Body of pancreas (tissue), 4 donors: ENCODE measurements at regions not wholly inside any gene's neighbourhood (a gene's known extent, or its start where the extent isn't known, plus 50 kb on each side); places are given as distances from the start of the nearest gene placed in this dataset.

ENCODE experiments used
- ATAC-seq: fragments of 150-250 bp; one replicate; pipeline ENCODE4 v1.9.1; 2016
- DNase-seq, 4 donors: peaks; one replicate each; pipeline ENCODE4 v3.0.0-alpha.2; 2019
- H3K27ac ChIP-seq, 4 donors: fragments of 200-600 bp; sonication (generic); 1 replicate in 3 of 4; 2 replicates in 1 of 4; pipeline versions ENCODE4 v1.5.1 to v1.6.1; 2016 to 2019; ENCODE audit warnings: mild to moderate bottlenecking in 1 of 4, mixed read lengths in 1 of 4, moderate library complexity in 1 of 4
- H3K27me3 ChIP-seq, 2 donors: fragments of 200-600 bp; sonication (generic); one replicate each; pipeline ENCODE4 v1.6.0; 2016; ENCODE audit warnings: mild to moderate bottlenecking in 1 of 2
- H3K36me3 ChIP-seq, 2 donors: fragments of 200-600 bp; sonication (generic); replicated peaks in 1 of 2; 2 replicates each; pipeline ENCODE4 v1.5.1; 2016; ENCODE audit warnings: low read depth in 2 of 2; ENCODE audit not compliant: insufficient read depth in 1 of 2
- H3K4me1 ChIP-seq: fragments of 200-600 bp; sonication (generic); one replicate; pipeline ENCODE4 v1.6.0; 2016
- H3K4me3 ChIP-seq, 2 donors: fragments of 200-600 bp; sonication (generic); 1 replicate in 1 of 2; 2 replicates in 1 of 2; pipeline ENCODE4 v1.5.1; 2016 to 2019
- H3K9me3 ChIP-seq, 3 donors: fragments of 200-600 bp; sonication (generic); 1 replicate in 2 of 3; 2 replicates in 1 of 3; pipeline ENCODE4 v1.5.1; 2016
- CTCF ChIP-seq, 7 experiments: fragments of 450-650 bp in 4 of 7; fragments of 200-600 bp in 3 of 7; sonication (generic) in 3 of 7; IDR thresholded peaks; one replicate each; pipeline ENCODE4 v1.5.1; 2016 to 2019; ENCODE audit warnings: antibody characterized with exemption in 7 of 7
- POLR2A ChIP-seq, 3 donors: fragments of 450-650 bp; IDR thresholded peaks; one replicate each; pipeline ENCODE4 v1.6.1; 2016; ENCODE audit warnings: antibody characterized with exemption in 3 of 3, mild to moderate bottlenecking in 2 of 3
- WGBS, 2 donors: methylation state at CpG; one replicate each; pipeline ENCODE4 v1.1.5; 2017; 5-methylcytosine and 5-hydroxymethylcytosine counted together
- intact Hi-C: fragments of 100-400 bp; cut with DNase I; formaldehyde crosslinking; loops from one replicate; pipeline ENCODE4 v1.15.1; 2023

DNA sequence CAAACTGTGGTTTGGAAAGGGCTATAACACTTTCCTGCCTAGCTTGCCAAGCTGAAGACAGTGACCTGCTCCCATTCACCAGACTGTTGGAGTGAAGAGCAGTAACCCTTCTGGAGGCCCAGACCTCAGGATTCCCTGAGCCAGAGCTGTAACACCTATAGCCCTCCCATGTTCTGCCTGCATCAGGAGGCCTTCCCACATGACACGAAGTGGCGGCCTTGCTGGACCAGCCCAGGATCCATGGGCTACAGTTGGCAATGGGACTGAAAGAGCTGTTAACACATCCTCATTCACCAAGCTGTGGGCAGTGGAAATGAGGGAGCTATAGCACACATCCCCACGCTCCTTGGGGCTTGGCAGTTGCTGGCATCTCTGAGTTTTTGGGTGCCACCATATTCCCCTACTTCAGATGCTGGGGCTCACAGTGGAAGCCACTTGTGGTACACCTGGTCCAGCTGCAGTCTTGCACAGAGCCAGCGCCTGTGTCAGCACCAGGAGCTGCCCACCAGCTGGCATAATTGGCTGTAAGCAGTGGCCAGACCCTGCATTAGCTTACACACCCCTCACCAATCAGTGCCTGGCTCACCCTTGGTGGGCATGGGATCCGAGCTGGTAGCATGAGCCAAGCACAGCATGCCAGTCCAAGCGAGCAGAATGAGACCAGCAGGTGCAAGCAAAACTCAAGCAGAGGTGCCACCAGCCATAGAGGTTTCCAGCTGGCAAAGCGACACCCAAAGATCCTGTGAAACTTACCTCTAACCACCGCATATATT is 1029.3 kb downstream of the TECRL start:
- no peaks in the 10 kb centered on the region for H3K27me3 ChIP-seq
- no peaks in the 10 kb centered on the region for H3K9me3 ChIP-seq
- TF ChIP-seq POLR2A (IDR thresholded peaks at IDR 0.05) (no peak), CTCF (IDR thresholded peaks at IDR 0.05) (no peak)
- H3K4me3 ChIP-seq: no peak overlapping the region
- WGBS, 2 donors: 52 to 67% methylated on average over 6 to 8 of the region's 8 CpGs
- H3K4me1 ChIP-seq: no peaks in the 10 kb centered on the region
- intact Hi-C loops: no loop called here
- H3K27ac ChIP-seq: no peak overlapping the region
- H3K36me3 ChIP-seq: no peaks in the 10 kb centered on the region
- no peak for ATAC-seq
- no peak for DNase-seq

- no peak for TF ChIP-seq CTCF (IDR thresholded peaks at IDR 0.05)
- no peak for TF ChIP-seq POLR2A (IDR thresholded peaks at IDR 0.05)
Observed at GRCh38 chr4:63371001-63371400, 1038.2 kb downstream of the TECRL start.

GRCh38 chr4:63361628-63362027 is 1047.6 kb downstream of the TECRL start:
- TF ChIP-seq CTCF (IDR thresholded peaks at IDR 0.05) (no peak), POLR2A (IDR thresholded peaks at IDR 0.05) (no peak)
- no peak overlapping the region for H3K27ac ChIP-seq
- ATAC-seq (no peak), DNase-seq (no peak)
- no peaks in the 10 kb centered on the region for H3K9me3 ChIP-seq
- intact Hi-C loops: no loop called here
- no peak overlapping the region for H3K4me3 ChIP-seq
- no peaks in the 10 kb centered on the region for H3K36me3 ChIP-seq
- 60 to 61% methylated on average over 2 of the region's 2 CpGs for WGBS, 2 donors
- no peaks in the 10 kb centered on the region for H3K27me3 ChIP-seq
- H3K4me1 ChIP-seq: no peaks in the 10 kb centered on the region

More at GRCh38 chr4:63371001-63371400, 1038.2 kb downstream of the TECRL start:
- no peak for DNase-seq
- Histone ChIP-seq H3K27me3 (no peaks in the 10 kb centered on the region), H3K4me3 (no peak overlapping the region), H3K4me1 (no peaks in the 10 kb centered on the region), H3K9me3 (no peaks in the 10 kb centered on the region), H3K27ac (no peak overlapping the region), H3K36me3 (no peaks in the 10 kb centered on the region)
- intact Hi-C loops: no loop called here
- no peak for ATAC-seq

DNA sequence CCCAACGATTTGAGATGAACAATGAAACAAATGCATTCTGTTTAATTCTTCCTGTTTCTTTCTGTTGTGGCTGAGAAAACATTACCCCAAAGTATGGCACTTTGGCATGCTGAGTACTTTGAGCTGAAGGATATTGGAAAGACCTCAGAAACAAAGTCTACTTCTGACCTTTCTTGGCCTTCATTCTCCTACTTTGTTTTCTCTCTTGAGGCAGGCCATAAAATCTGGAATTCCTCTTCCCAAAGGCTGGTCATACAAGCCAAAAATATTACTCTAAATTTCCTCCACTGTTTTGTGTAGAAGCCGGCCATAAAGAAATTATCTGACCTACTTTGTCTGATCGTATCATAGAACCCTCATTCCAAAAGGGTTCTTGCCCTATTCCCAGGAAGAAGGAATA is 1048.2 kb downstream of the TECRL start:
- no peak overlapping the region for H3K27ac ChIP-seq

More for the DNA sequence above, 1048.2 kb downstream of the TECRL start:
- Histone ChIP-seq H3K4me3 (no peak overlapping the region), H3K4me1 (no peaks in the 10 kb centered on the region), H3K36me3 (no peaks in the 10 kb centered on the region), H3K27me3 (no peaks in the 10 kb centered on the region), H3K9me3 (no peaks in the 10 kb centered on the region)
- intact Hi-C loops: no loop called here
- DNase-seq (no peak), ATAC-seq (no peak)
- TF ChIP-seq CTCF (IDR thresholded peaks at IDR 0.05): no peak
- TF ChIP-seq POLR2A (IDR thresholded peaks at IDR 0.05): no peak
- 55 to 59% methylated on average over 3 of the region's 3 CpGs for WGBS, 2 donors
